HEK293T (cell line): ENCODE measurements at regions not wholly inside any gene's neighbourhood (a gene's known extent, or its start where the extent isn't known, plus 50 kb on each side); places are given as distances from the start of the nearest gene placed in this dataset.

Experiments
- ARNT ChIP-seq: fragments of 450-650 bp; IDR thresholded peaks from 2 replicates; pipeline ENCODE4 v1.6.1; 2017; ENCODE audit warnings: mild to moderate bottlenecking
- BHLHE40 ChIP-seq: fragments of 450-650 bp; IDR thresholded peaks from 2 replicates; pipeline ENCODE4 v1.6.1; 2016; ENCODE audit warnings: mild to moderate bottlenecking, moderate library complexity, borderline replicate concordance
- ELF4 ChIP-seq: fragments of 450-650 bp; IDR thresholded peaks from 2 replicates; pipeline ENCODE4 v1.6.1; 2017; ENCODE audit warnings: antibody characterized with exemption
- FOXK2 ChIP-seq: fragments of 450-650 bp; IDR thresholded peaks from 2 replicates; pipeline ENCODE4 v1.6.1; 2016; ENCODE audit warnings: mild to moderate bottlenecking
- FOXM1 ChIP-seq: fragments of 450-650 bp; IDR thresholded peaks from 2 replicates; pipeline ENCODE4 v1.6.1; 2017; ENCODE audit warnings: mild to moderate bottlenecking, borderline replicate concordance
- HDGF ChIP-seq: fragments of 450-650 bp; IDR thresholded peaks from 2 replicates; pipeline ENCODE4 v1.6.1; 2017; ENCODE audit warnings: antibody characterized with exemption, borderline replicate concordance
- L3MBTL2 ChIP-seq: fragments of 450-650 bp; conservative IDR thresholded peaks from 2 replicates; pipeline ENCODE4 v1.6.1; 2016; ENCODE audit warnings: mild to moderate bottlenecking
- LEF1 ChIP-seq: fragments of 450-650 bp; IDR thresholded peaks from 2 replicates; pipeline ENCODE4 v1.6.1; 2017; ENCODE audit warnings: mild to moderate bottlenecking, borderline replicate concordance
- NFRKB ChIP-seq: fragments of 450-650 bp; IDR thresholded peaks from 2 replicates; pipeline ENCODE4 v1.6.1; 2016; ENCODE audit warnings: mild to moderate bottlenecking, moderate library complexity
- SP1 ChIP-seq: fragments of 450-650 bp; IDR thresholded peaks from 2 replicates; pipeline ENCODE4 v1.6.1; 2017
- TARDBP ChIP-seq: fragments of 450-650 bp; IDR thresholded peaks from 2 replicates; pipeline ENCODE4 v1.6.1; 2016
- ZNF384 ChIP-seq: fragments of 450-650 bp; IDR thresholded peaks from 2 replicates; pipeline ENCODE4 v1.6.1; 2016
- TF ChIP-seq, protein P1 (sequence below): fragments of 450-650 bp; IDR thresholded peaks from 2 replicates; pipeline ENCODE4 v1.6.1; 2016

DNA sequence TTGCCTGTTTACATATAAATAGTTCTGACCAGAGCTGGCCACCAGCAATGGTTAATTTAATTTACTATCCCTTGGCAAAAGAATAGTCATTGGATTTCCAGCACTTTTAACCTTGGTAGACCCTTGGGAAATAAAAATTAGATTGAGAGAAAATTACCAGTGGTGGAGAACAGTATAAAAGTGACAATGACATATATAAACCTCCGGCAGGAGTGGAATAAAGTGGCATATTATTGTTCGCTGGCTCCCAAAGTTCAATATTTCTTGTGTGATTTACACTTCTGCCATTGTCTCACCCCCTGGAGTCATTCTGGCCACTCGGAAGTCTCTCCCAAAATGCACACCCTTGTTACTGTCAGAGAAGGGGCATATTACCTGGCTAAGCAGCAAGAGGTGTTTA lies 347.7 kb downstream of the NPIPA8 start:
- TF ChIP-seq L3MBTL2 (no peak), SP1 (no peak), FOXM1 (no peak), NFRKB (no peak), ELF4 (no peak), ZNF384 (no peak), BHLHE40 (no peak), TARDBP (no peak), FOXK2 (no peak), LEF1 (no peak), ARNT (no peak), HDGF (no peak)
- TF ChIP-seq, protein P1, sequence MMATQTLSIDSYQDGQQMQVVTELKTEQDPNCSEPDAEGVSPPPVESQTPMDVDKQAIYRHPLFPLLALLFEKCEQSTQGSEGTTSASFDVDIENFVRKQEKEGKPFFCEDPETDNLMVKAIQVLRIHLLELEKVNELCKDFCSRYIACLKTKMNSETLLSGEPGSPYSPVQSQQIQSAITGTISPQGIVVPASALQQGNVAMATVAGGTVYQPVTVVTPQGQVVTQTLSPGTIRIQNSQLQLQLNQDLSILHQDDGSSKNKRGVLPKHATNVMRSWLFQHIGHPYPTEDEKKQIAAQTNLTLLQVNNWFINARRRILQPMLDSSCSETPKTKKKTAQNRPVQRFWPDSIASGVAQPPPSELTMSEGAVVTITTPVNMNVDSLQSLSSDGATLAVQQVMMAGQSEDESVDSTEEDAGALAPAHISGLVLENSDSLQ = no peak
